Central memory CD8-positive, alpha-beta T cell (primary cell): ENCODE measurements at regions not wholly inside any gene's neighbourhood (a gene's known extent, or its start where the extent isn't known, plus 50 kb on each side); places are given as distances from the start of the nearest gene placed in this dataset.
"Not testable (repeated sequence)": the region's sequence is repeated elsewhere in the genome, so short reads cannot be mapped to it uniquely, and the experiment has no call there.

Experiments used
- ATAC-seq: fragments of 150-1000 bp; cut with Tn5 transposase; replicated peaks from 2 replicates; pipeline ENCODE4 v1.10.0; 2022; ENCODE audit warnings: mild to moderate bottlenecking, moderate FRiP score, moderate number of reproducible peaks; ENCODE audit not compliant: poor library complexity, severe bottlenecking; ENCODE audit errors: extremely low read depth
- DNase-seq, 2 donors: peaks; one replicate each; pipeline ENCODE4 v3.0.0; 2021; ENCODE audit warnings: low spot score in 2 of 2
- H3K27ac Mint-ChIP-seq: one replicate; pipeline ENCODE4 v1.8.0; 2022; ENCODE audit warnings: low read depth, mild to moderate bottlenecking, moderate library complexity, mixed read lengths
- H3K27me3 Mint-ChIP-seq: one replicate; pipeline ENCODE4 v1.8.0; 2022; ENCODE audit warnings: mixed read lengths
- H3K36me3 Mint-ChIP-seq: one replicate; pipeline ENCODE4 v1.8.0; 2022; ENCODE audit warnings: mild to moderate bottlenecking, moderate library complexity, mixed read lengths; ENCODE audit not compliant: insufficient read depth
- H3K4me1 Mint-ChIP-seq: one replicate; pipeline ENCODE4 v1.8.0; 2022; ENCODE audit warnings: mixed read lengths
- H3K4me3 Mint-ChIP-seq: one replicate; pipeline ENCODE4 v1.8.0; 2022; ENCODE audit warnings: mild to moderate bottlenecking, moderate library complexity, mixed read lengths
- H3K9me3 Mint-ChIP-seq: one replicate; pipeline ENCODE4 v1.8.0; 2022; ENCODE audit warnings: mixed read lengths

GRCh38 chr13:44747179-44747578 is 171.0 kb upstream of the TSC22D1 start:
- H3K27ac Mint-ChIP-seq = no peak overlapping the region
- H3K27me3 Mint-ChIP-seq = peaks cover 30% of the 10 kb centered on the region
- DNase-seq (no peak), ATAC-seq (no peak)
- no peaks in the 10 kb centered on the region for H3K4me1 Mint-ChIP-seq
- no peaks in the 10 kb centered on the region for H3K9me3 Mint-ChIP-seq
- H3K36me3 Mint-ChIP-seq = no peaks in the 10 kb centered on the region
- no peak overlapping the region for H3K4me3 Mint-ChIP-seq

- no peak overlapping the region for H3K4me3 Mint-ChIP-seq
- no peaks in the 10 kb centered on the region for H3K9me3 Mint-ChIP-seq
- no peak overlapping the region for H3K27ac Mint-ChIP-seq
- H3K4me1 Mint-ChIP-seq = no peaks in the 10 kb centered on the region
- no peak for DNase-seq
- H3K27me3 Mint-ChIP-seq = peaks cover 30% of the 10 kb centered on the region
- ATAC-seq = no peak
- no peaks in the 10 kb centered on the region for H3K36me3 Mint-ChIP-seq
Measured at GRCh38 chr13:44746690-44747089, 170.6 kb upstream of the TSC22D1 start.

GRCh38 chr13:44744880-44745633 is 168.9 kb upstream of the TSC22D1 start:
- Mint-ChIP-seq H3K27me3 (peaks cover 30% of the 10 kb centered on the region), H3K36me3 (no peaks in the 10 kb centered on the region), H3K4me1 (no peaks in the 10 kb centered on the region), H3K4me3 (no peak overlapping the region), H3K9me3 (no peaks in the 10 kb centered on the region), H3K27ac (no peak overlapping the region)
- ATAC-seq (no peak), DNase-seq (no peak)

- Mint-ChIP-seq H3K4me3 (no peak overlapping the region), H3K9me3 (no peaks in the 10 kb centered on the region), H3K4me1 (no peaks in the 10 kb centered on the region), H3K27ac (no peak overlapping the region), H3K27me3 (peaks cover 9% of the 10 kb centered on the region), H3K36me3 (peaks cover 2% of the 10 kb centered on the region)
- no peak for ATAC-seq
- no peak for DNase-seq
Measured at GRCh38 chr13:44739539-44739938, 163.4 kb upstream of the TSC22D1 start.

GRCh38 chr13:44739120-44739519 is 163.0 kb upstream of the TSC22D1 start:
- DNase-seq (no peak), ATAC-seq (no peak)
- peaks cover 7% of the 10 kb centered on the region for H3K27me3 Mint-ChIP-seq
- no peaks in the 10 kb centered on the region for H3K9me3 Mint-ChIP-seq
- peaks cover 2% of the 10 kb centered on the region for H3K36me3 Mint-ChIP-seq
- H3K4me3 Mint-ChIP-seq = no peak overlapping the region
- H3K27ac Mint-ChIP-seq = no peak overlapping the region
- no peaks in the 10 kb centered on the region for H3K4me1 Mint-ChIP-seq

- ATAC-seq (no peak), DNase-seq (no peak)
- no peaks in the 10 kb centered on the region for H3K4me1 Mint-ChIP-seq
- H3K27me3 Mint-ChIP-seq = peaks cover 7% of the 10 kb centered on the region
- peaks cover 2% of the 10 kb centered on the region for H3K36me3 Mint-ChIP-seq
- no peak overlapping the region for H3K4me3 Mint-ChIP-seq
- H3K9me3 Mint-ChIP-seq = no peaks in the 10 kb centered on the region
- no peak overlapping the region for H3K27ac Mint-ChIP-seq
Measured at GRCh38 chr13:44738463-44738862, 162.3 kb upstream of the TSC22D1 start.

GRCh38 chr13:44735806-44736205 is 159.7 kb upstream of the TSC22D1 start:
- Mint-ChIP-seq H3K36me3 (peaks cover 2% of the 10 kb centered on the region), H3K4me1 (no peaks in the 10 kb centered on the region), H3K4me3 (no peak overlapping the region), H3K9me3 (no peaks in the 10 kb centered on the region), H3K27me3 (peaks cover 22% of the 10 kb centered on the region), H3K27ac (no peak overlapping the region)
- no peak for DNase-seq
- ATAC-seq = no peak

GRCh38 chr13:44734201-44734707 is 158.1 kb upstream of the TSC22D1 start:
- ATAC-seq (no peak), DNase-seq (no peak)
- no peak overlapping the region for H3K4me3 Mint-ChIP-seq
- H3K27ac Mint-ChIP-seq = no peak overlapping the region
- H3K4me1 Mint-ChIP-seq = no peaks in the 10 kb centered on the region
- peaks cover 22% of the 10 kb centered on the region for H3K27me3 Mint-ChIP-seq
- H3K9me3 Mint-ChIP-seq = no peaks in the 10 kb centered on the region
- H3K36me3 Mint-ChIP-seq = no peaks in the 10 kb centered on the region

GRCh38 chr13:44732503-44733098 is 156.5 kb upstream of the TSC22D1 start:
- Mint-ChIP-seq H3K27ac (no peak overlapping the region), H3K36me3 (no peaks in the 10 kb centered on the region), H3K27me3 (peaks cover 28% of the 10 kb centered on the region), H3K4me3 (no peak overlapping the region), H3K4me1 (no peaks in the 10 kb centered on the region), H3K9me3 (no peaks in the 10 kb centered on the region)
- no peak for DNase-seq
- no peak for ATAC-seq

GRCh38 chr13:44730851-44731250 is 154.7 kb upstream of the TSC22D1 start:
- Mint-ChIP-seq H3K4me1 (no peaks in the 10 kb centered on the region), H3K9me3 (no peaks in the 10 kb centered on the region), H3K27me3 (peaks cover 39% of the 10 kb centered on the region), H3K36me3 (no peaks in the 10 kb centered on the region), H3K27ac (no peak overlapping the region), H3K4me3 (no peak overlapping the region)
- DNase-seq (no peak), ATAC-seq (no peak)

- Mint-ChIP-seq H3K27ac (no peak overlapping the region), H3K9me3 (no peaks in the 10 kb centered on the region), H3K36me3 (no peaks in the 10 kb centered on the region), H3K4me3 (no peak overlapping the region), H3K27me3 (peaks cover 39% of the 10 kb centered on the region), H3K4me1 (no peaks in the 10 kb centered on the region)
- DNase-seq (no peak), ATAC-seq (no peak)
Measured at GRCh38 chr13:44730099-44730498, 154.0 kb upstream of the TSC22D1 start.

- not testable (repeated sequence) for H3K27ac Mint-ChIP-seq
Measured at GRCh38 chr13:44727591-44727990, 151.5 kb upstream of the TSC22D1 start.

GRCh38 chr13:44726778-44727177 is 150.6 kb upstream of the TSC22D1 start:
- no peak overlapping the region for H3K27ac Mint-ChIP-seq

More at GRCh38 chr13:44727591-44727990, 151.5 kb upstream of the TSC22D1 start:
- not testable (repeated sequence) for H3K4me3 Mint-ChIP-seq, ATAC-seq, DNase-seq, H3K36me3 Mint-ChIP-seq, H3K9me3 Mint-ChIP-seq, H3K4me1 Mint-ChIP-seq
- peaks cover 25% of the 10 kb centered on the region for H3K27me3 Mint-ChIP-seq

More at GRCh38 chr13:44726778-44727177, 150.6 kb upstream of the TSC22D1 start:
- DNase-seq = no peak
- Mint-ChIP-seq H3K4me1 (no peaks in the 10 kb centered on the region), H3K27me3 (peaks cover 17% of the 10 kb centered on the region), H3K9me3 (no peaks in the 10 kb centered on the region), H3K4me3 (no peak overlapping the region), H3K36me3 (no peaks in the 10 kb centered on the region)
- ATAC-seq = no peak
